HCT116 (cell line): ENCODE measurements at regions not wholly inside any gene's neighbourhood (a gene's known extent, or its start where the extent isn't known, plus 50 kb on each side); places are given as distances from the start of the nearest gene placed in this dataset.
A peak's percentile ranks its signal among the peaks of the same experiment; 100 is the strongest.
"Not testable (repeated sequence)": the region's sequence is repeated elsewhere in the genome, so short reads cannot be mapped to it uniquely, and the experiment has no call there.

Experiments
- ATAC-seq: fragments of 200-7000 bp; cut with Tn5 transposase; 2 replicates; pipeline ENCODE4 v1.9.1; 2020; ENCODE audit warnings: mild to moderate bottlenecking, moderate library complexity
- BruUV-seq: library from RNA; stranded (reverse); fragments of 400-500 nt; replicated peaks from 2 replicates; lab custom pipeline; 2021; lab: Mats Ljungman, UMichigan
- CTCF ChIA-PET: fragments of 300-600 bp; sonication (Branson Sonifier 250); formaldehyde crosslinking; loops from one replicate; lab custom pipeline; 2021; ENCODE audit warnings: antibody characterized with exemption; lab: Charles Lee
- POLR2A ChIA-PET: fragments of 300-600, 350-600 bp; sonication (Branson Sonifier 250); formaldehyde crosslinking; loops from one replicate; lab custom pipeline; 2021; ENCODE audit warnings: antibody characterized with exemption; lab: Charles Lee
- RAD21 ChIA-PET, 2 experiments: fragments of 300-600 bp; sonication (Branson Sonifier 250); formaldehyde crosslinking; loops; one replicate each; lab custom pipeline; 2023; ENCODE audit warnings: low total read pairs in 2 of 2; ENCODE audit not compliant: uncharacterized antibody in 2 of 2, unreplicated experiment in 2 of 2, low non-redundant PET in 1 of 2; lab: Charles Lee
- DNase-seq: peaks from one replicate; pipeline ENCODE4 v3.0.0-alpha.2; 2010; ENCODE audit warnings: low read depth, low spot score
- H2AFZ ChIP-seq: fragments of 200-600 bp; shearing (Covaris generic), sonication (generic); 2 replicates; pipeline ENCODE4 v1.6.1; 2017; ENCODE audit warnings: low read depth, mixed run types, mixed read lengths, antibody characterized with exemption, low read length; ENCODE audit not compliant: poor library complexity, severe bottlenecking
- H3K27ac ChIP-seq: 2 replicates; pipeline ENCODE4 v1.5.1; 2012; ENCODE audit warnings: low read depth, low read length
- H3K27me3 ChIP-seq: fragments of 200-600 bp; sonication (generic); 2 replicates; pipeline ENCODE4 v1.6.1; 2016; ENCODE audit warnings: mixed run types, low read length, mixed read lengths; ENCODE audit not compliant: insufficient read depth
- H3K36me3 ChIP-seq, 2 experiments: fragments of 200-500 bp in 1 of 2; fragments of 200-600 bp in 1 of 2; sonication (Bioruptor generic) in 1 of 2; sonication (generic) in 1 of 2; 2 replicates each; pipeline versions ENCODE4 v1.5.1 to v1.6.1; 2014 to 2016; ENCODE audit warnings: low read length in 2 of 2, inconsistent platforms in 1 of 2, mixed read lengths in 1 of 2, mixed run types in 1 of 2; ENCODE audit not compliant: insufficient read depth in 2 of 2, control insufficient read depth in 1 of 2
- H3K4me1 ChIP-seq, 2 experiments: fragments of 200-600 bp in 1 of 2; sonication (generic) in 1 of 2; 2 replicates each; pipeline versions ENCODE4 v1.5.1 to v1.6.1; 2012 to 2017; ENCODE audit warnings: low read length in 2 of 2, inconsistent platforms in 1 of 2, mild to moderate bottlenecking in 1 of 2, mixed read lengths in 1 of 2, mixed run types in 1 of 2, moderate library complexity in 1 of 2; ENCODE audit not compliant: insufficient read depth in 2 of 2, control insufficient read depth in 1 of 2
- H3K4me2 ChIP-seq: fragments of 200-600 bp; sonication (generic); 2 replicates; pipeline ENCODE4 v1.6.1; 2017; ENCODE audit warnings: mixed run types, low read length, mixed read lengths
- H3K4me3 ChIP-seq, 2 experiments: fragments of 200-600 bp in 1 of 2; sonication (generic) in 1 of 2; replicated peaks in 1 of 2; 2 replicates each; pipeline ENCODE4 v1.5.1; 2011 to 2016; ENCODE audit warnings: low read length in 2 of 2, control low read depth in 1 of 2, low read depth in 1 of 2, mild to moderate bottlenecking in 1 of 2, mixed read lengths in 1 of 2, mixed run types in 1 of 2
- H3K79me2 ChIP-seq: fragments of 200-600 bp; sonication (generic); 2 replicates; pipeline ENCODE4 v1.6.1; 2017; ENCODE audit warnings: mild to moderate bottlenecking, mixed run types, low read length, moderate library complexity, mixed read lengths; ENCODE audit not compliant: insufficient read depth
- H3K9ac ChIP-seq: fragments of 200-600 bp; sonication (generic); 2 replicates; pipeline ENCODE4 v1.6.1; 2016; ENCODE audit warnings: low read length, mixed read lengths
- H3K9me2 ChIP-seq: fragments of 200-600 bp; sonication (generic), shearing (Covaris generic); 2 replicates; pipeline ENCODE4 v1.6.1; 2017; ENCODE audit warnings: mixed run types, mild to moderate bottlenecking, moderate library complexity; ENCODE audit not compliant: insufficient read depth
- H3K9me3 ChIP-seq, 2 experiments: fragments of 200-500 bp in 1 of 2; fragments of 200-600 bp in 1 of 2; sonication (Bioruptor generic) in 1 of 2; sonication (generic) in 1 of 2; 2 replicates each; pipeline ENCODE4 v1.6.1; 2014 to 2017; ENCODE audit warnings: low read length in 2 of 2, mixed read lengths in 2 of 2, inconsistent platforms in 1 of 2, low read depth in 1 of 2, mild to moderate bottlenecking in 1 of 2, mixed run types in 1 of 2, moderate library complexity in 1 of 2; ENCODE audit not compliant: control insufficient read depth in 1 of 2, insufficient read depth in 1 of 2
- H4K20me1 ChIP-seq: fragments of 200-600 bp; sonication (generic), shearing (Covaris generic); 2 replicates; pipeline ENCODE4 v1.6.1; 2017; ENCODE audit warnings: mixed run types, mild to moderate bottlenecking, moderate library complexity; ENCODE audit not compliant: insufficient read depth
- EGR1 ChIP-seq: IDR thresholded peaks from 2 replicates; pipeline ENCODE4 v1.6.1; 2012; ENCODE audit warnings: low read depth
- intact Hi-C: fragments of 100-400 bp; cut with micrococcal nuclease; formaldehyde crosslinking; loops from 2 replicates; pipeline ENCODE4 v1.10.0; 2022

DNA sequence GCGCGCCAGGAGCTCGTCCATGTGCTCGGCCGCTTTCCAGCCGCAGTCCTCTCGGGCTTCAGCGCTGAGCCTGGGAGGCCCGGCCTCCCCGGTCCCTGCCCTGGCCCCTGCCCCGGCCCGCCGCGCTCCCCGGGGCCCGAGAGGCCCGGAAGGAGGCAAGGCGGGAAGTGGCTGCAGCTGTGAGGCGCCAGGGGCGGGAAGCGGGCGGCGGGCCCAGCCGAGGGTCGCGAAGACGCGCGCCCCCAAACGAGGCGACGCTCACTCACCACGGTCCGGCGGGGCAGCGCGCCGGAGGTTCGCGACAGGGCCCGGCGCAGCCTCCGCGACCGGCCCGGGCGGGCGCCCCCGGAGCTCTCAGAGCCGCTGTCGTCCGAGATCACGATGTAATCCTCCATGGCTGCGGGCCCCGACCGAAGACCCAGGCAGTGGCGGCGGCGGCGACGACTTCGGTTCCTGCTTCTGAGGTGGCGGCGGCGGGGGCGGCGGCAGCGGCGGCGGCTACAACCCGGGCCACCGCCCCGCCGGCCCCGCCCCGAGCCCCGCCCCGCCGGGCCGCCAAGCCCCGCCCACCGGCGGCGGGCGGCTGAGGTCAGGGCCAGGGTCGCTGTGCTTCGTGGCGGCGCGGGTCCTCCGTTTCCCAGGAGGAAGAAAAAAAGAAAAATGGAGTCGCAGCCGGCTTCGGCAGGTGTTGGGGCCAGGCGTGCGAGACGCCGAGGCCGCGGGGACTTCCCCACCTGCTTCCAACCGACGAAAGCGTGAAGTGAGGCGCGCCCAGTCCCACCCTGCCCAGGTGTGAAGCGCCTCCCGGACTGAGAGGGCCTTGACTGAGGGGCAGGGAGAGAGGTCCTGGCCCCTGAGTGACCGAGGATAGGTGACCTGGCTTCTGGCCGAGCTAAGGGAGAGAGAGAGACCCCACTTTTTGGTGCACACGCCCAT lies 72.1 kb downstream of the B4GALT7 start:
- intact Hi-C loops, H3K9me3 ChIP-seq, DNase-seq, H2AFZ ChIP-seq, H3K79me2 ChIP-seq, H3K27me3 ChIP-seq, POLR2A ChIA-PET, H3K36me3 ChIP-seq, CTCF ChIA-PET, H4K20me1 ChIP-seq, H3K4me1 ChIP-seq, H3K9me2 ChIP-seq, H3K27ac ChIP-seq, H3K4me2 ChIP-seq, H3K9ac ChIP-seq, RAD21 ChIA-PET, BruUV-seq: not testable (repeated sequence)
- peak; percentile 83 for ATAC-seq
- peak overlapping the region; percentile 31 to 32; a peak in 3 of 4 replicates for H3K4me3 ChIP-seq
- peak; percentile 41; the same call in 1 of the 2 replicates for TF ChIP-seq EGR1
